Astrocyte (in vitro differentiated cells and primary cell): ENCODE measurements at regions not wholly inside any gene's neighbourhood (a gene's known extent, or its start where the extent isn't known, plus 50 kb on each side); places are given as distances from the start of the nearest gene placed in this dataset.

Experiments used
- DNase-seq: peaks from one replicate; pipeline ENCODE4 v3.0.0-alpha.2; 2010; ENCODE audit warnings: low read depth
- FAIRE-seq: peaks from 2 replicates; lab custom pipeline; 2011; peaks lifted over from hg19 to GRCh38; lab: Jason Lieb, UNC
- H2AFZ ChIP-seq: 2 replicates; pipeline ENCODE4 v1.6.0; 2012; ENCODE audit warnings: low read depth, low read length, inconsistent platforms
- H3K27ac ChIP-seq: 2 replicates; pipeline ENCODE4 v1.5.1; 2011; ENCODE audit warnings: low read depth, low read length, inconsistent platforms
- H3K27me3 ChIP-seq: 2 replicates; pipeline ENCODE4 v1.6.0; 2011; ENCODE audit warnings: low read length, inconsistent platforms; ENCODE audit not compliant: insufficient read depth
- H3K36me3 ChIP-seq: 2 replicates; pipeline ENCODE4 v1.5.1; 2011; ENCODE audit warnings: low read length, inconsistent platforms; ENCODE audit not compliant: insufficient read depth
- H3K4me1 ChIP-seq: 2 replicates; pipeline ENCODE4 v1.5.1; 2011; ENCODE audit warnings: low read length, inconsistent platforms; ENCODE audit not compliant: insufficient read depth
- H3K4me2 ChIP-seq: 2 replicates; pipeline ENCODE4 v1.6.0; 2012; ENCODE audit warnings: low read length, inconsistent platforms
- H3K4me3 ChIP-seq: 2 replicates; pipeline ENCODE4 v1.5.1; 2011; ENCODE audit warnings: low read depth, mild to moderate bottlenecking, low read length, inconsistent platforms; ENCODE audit not compliant: insufficient read depth
- H3K79me2 ChIP-seq: 2 replicates; pipeline ENCODE4 v1.6.0; 2012; ENCODE audit warnings: mild to moderate bottlenecking, low read length, inconsistent platforms; ENCODE audit not compliant: insufficient read depth
- H3K9ac ChIP-seq: 2 replicates; pipeline ENCODE4 v1.6.0; 2012; ENCODE audit warnings: mild to moderate bottlenecking, low read length, inconsistent platforms
- H3K9me3 ChIP-seq: 2 replicates; pipeline ENCODE4 v1.5.1; 2012; ENCODE audit warnings: low read depth, mild to moderate bottlenecking, low read length, inconsistent platforms; ENCODE audit not compliant: insufficient read depth
- H4K20me1 ChIP-seq: 2 replicates; pipeline ENCODE4 v1.6.0; 2012; ENCODE audit warnings: low read length, inconsistent platforms; ENCODE audit not compliant: insufficient read depth
- H3K27ac Mint-ChIP-seq: one replicate; pipeline ENCODE4 v1.8.0; 2021; ENCODE audit warnings: mild to moderate bottlenecking, mixed read lengths; ENCODE audit not compliant: unreplicated experiment
- H3K27me3 Mint-ChIP-seq: one replicate; pipeline ENCODE4 v1.8.0; 2021; ENCODE audit warnings: low read depth, mixed read lengths; ENCODE audit not compliant: unreplicated experiment
- H3K36me3 Mint-ChIP-seq: one replicate; pipeline ENCODE4 v1.8.0; 2021; ENCODE audit warnings: low read depth, mixed read lengths; ENCODE audit not compliant: unreplicated experiment
- H3K4me1 Mint-ChIP-seq: one replicate; pipeline ENCODE4 v1.8.0; 2021; ENCODE audit warnings: low read depth, mixed read lengths; ENCODE audit not compliant: unreplicated experiment
- H3K4me3 Mint-ChIP-seq: one replicate; pipeline ENCODE4 v1.8.0; 2021; ENCODE audit warnings: mild to moderate bottlenecking, moderate library complexity, mixed read lengths; ENCODE audit not compliant: unreplicated experiment
- H3K9me3 Mint-ChIP-seq: one replicate; pipeline ENCODE4 v1.8.0; 2021; ENCODE audit warnings: mild to moderate bottlenecking, mixed read lengths; ENCODE audit not compliant: unreplicated experiment
- CTCF ChIP-seq: IDR thresholded peaks from 2 replicates; pipeline ENCODE4 v1.5.1; 2011; ENCODE audit warnings: low read depth, mild to moderate bottlenecking, inconsistent platforms, low read length, moderate library complexity; ENCODE audit not compliant: insufficient read depth
- EZH2 ChIP-seq: IDR thresholded peaks from 2 replicates; pipeline ENCODE4 v1.6.1; 2012; ENCODE audit warnings: mild to moderate bottlenecking, low read length, inconsistent platforms; ENCODE audit not compliant: insufficient read depth

DNA sequence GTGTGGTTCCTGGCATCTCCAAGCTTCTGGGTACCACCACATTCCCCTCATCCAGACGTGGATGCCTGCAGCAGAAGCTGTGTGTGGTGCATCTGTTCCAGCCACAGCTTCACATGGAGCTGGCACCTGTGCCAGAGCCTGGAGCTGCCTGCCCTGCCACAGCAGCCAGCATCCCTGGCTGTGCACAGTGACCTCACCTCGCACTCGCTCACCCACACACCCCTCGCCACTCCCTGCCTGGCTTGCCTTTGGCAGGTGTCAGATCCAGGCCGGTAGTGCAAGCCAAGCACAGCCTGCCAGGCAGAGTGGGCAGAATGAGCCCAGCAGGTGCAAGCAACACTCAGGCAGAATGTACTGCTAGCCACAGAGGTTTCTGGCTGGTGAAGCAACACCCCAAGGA is 59.9 kb upstream of the DYNC1I2 start:
- no peaks in the 10 kb centered on the region for H3K4me1 Mint-ChIP-seq
- Histone ChIP-seq H3K79me2 (no peaks in the 10 kb centered on the region), H4K20me1 (no peaks in the 10 kb centered on the region), H3K4me2 (no peak overlapping the region), H3K27me3 (no peaks in the 10 kb centered on the region), H3K9ac (no peak overlapping the region), H3K9me3 (peaks cover 15% of the 10 kb centered on the region), H3K27ac (no peak overlapping the region), H2AFZ (no peak overlapping the region), H3K4me1 (no peaks in the 10 kb centered on the region), H3K4me3 (no peak overlapping the region), H3K36me3 (no peaks in the 10 kb centered on the region)
- H3K27ac Mint-ChIP-seq, result no peak overlapping the region
- TF ChIP-seq EZH2, result no peak
- no peak for TF ChIP-seq CTCF
- no peak overlapping the region for H3K4me3 Mint-ChIP-seq
- H3K9me3 Mint-ChIP-seq, result peaks cover 23% of the 10 kb centered on the region
- peaks cover 3% of the 10 kb centered on the region for H3K27me3 Mint-ChIP-seq
- no peak for FAIRE-seq
- DNase-seq, result no peak
- no peaks in the 10 kb centered on the region for H3K36me3 Mint-ChIP-seq

DNA sequence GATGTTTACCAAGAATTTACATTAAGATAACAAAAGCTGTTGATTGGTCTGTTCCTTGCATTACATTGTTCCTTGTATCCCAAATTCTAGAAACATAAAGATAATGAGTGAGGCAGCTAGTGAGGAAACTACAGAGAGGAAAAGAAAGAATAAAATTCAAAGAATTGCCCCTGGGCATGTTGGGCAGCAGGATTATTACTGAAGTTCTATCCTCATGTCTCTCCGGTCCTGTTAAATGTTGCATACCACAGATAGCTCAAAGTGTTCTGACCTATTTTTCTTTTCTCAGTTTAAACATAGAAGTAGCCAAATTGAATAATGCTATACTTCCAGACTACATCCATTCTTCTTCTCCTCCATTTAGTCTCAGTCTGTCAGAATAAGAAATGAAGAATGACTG is 58.2 kb upstream of the DYNC1I2 start:
- Histone ChIP-seq H3K9me3 (peaks cover 15% of the 10 kb centered on the region), H2AFZ (no peak overlapping the region), H3K27ac (no peak overlapping the region), H3K79me2 (no peaks in the 10 kb centered on the region), H3K36me3 (no peaks in the 10 kb centered on the region), H3K9ac (no peak overlapping the region), H3K27me3 (no peaks in the 10 kb centered on the region), H3K4me2 (no peak overlapping the region), H4K20me1 (no peaks in the 10 kb centered on the region), H3K4me1 (no peaks in the 10 kb centered on the region), H3K4me3 (no peak overlapping the region)
- H3K27ac Mint-ChIP-seq, result no peak overlapping the region
- no peaks in the 10 kb centered on the region for H3K36me3 Mint-ChIP-seq
- peaks cover 1% of the 10 kb centered on the region for H3K27me3 Mint-ChIP-seq
- no peak overlapping the region for H3K4me3 Mint-ChIP-seq
- DNase-seq (no peak), FAIRE-seq (no peak)
- H3K9me3 Mint-ChIP-seq, result peaks cover 22% of the 10 kb centered on the region
- no peaks in the 10 kb centered on the region for H3K4me1 Mint-ChIP-seq
- no peak for TF ChIP-seq EZH2
- no peak for TF ChIP-seq CTCF

GRCh38 chr2:171630089-171630770 is 57.0 kb upstream of the DYNC1I2 start:
- no peak overlapping the region for H3K4me3 Mint-ChIP-seq
- no peak overlapping the region for H3K4me2 ChIP-seq
- H4K20me1 ChIP-seq, result no peaks in the 10 kb centered on the region
- H2AFZ ChIP-seq, result no peak overlapping the region
- H3K4me1 Mint-ChIP-seq, result no peaks in the 10 kb centered on the region
- no peak overlapping the region for H3K27ac Mint-ChIP-seq
- H3K9me3 ChIP-seq, result peaks cover 15% of the 10 kb centered on the region
- TF ChIP-seq EZH2 (no peak), CTCF (no peak)
- no peak overlapping the region for H3K4me3 ChIP-seq
- H3K36me3 Mint-ChIP-seq, result no peaks in the 10 kb centered on the region
- H3K9ac ChIP-seq, result no peak overlapping the region
- H3K4me1 ChIP-seq, result no peaks in the 10 kb centered on the region
- no peaks in the 10 kb centered on the region for H3K27me3 Mint-ChIP-seq
- no peaks in the 10 kb centered on the region for H3K79me2 ChIP-seq
- DNase-seq, result no peak
- H3K27me3 ChIP-seq, result no peaks in the 10 kb centered on the region
- no peaks in the 10 kb centered on the region for H3K36me3 ChIP-seq
- no peak overlapping the region for H3K27ac ChIP-seq
- H3K9me3 Mint-ChIP-seq, result peaks cover 21% of the 10 kb centered on the region
- FAIRE-seq, result no peak
